ENCODE measurements at regions not wholly inside any gene's neighbourhood (a gene's known extent, or its start where the extent isn't known, plus 50 kb on each side); places are given as distances from the start of the nearest gene placed in this dataset.
A peak's percentile ranks its signal among the peaks of the same experiment; 100 is the strongest.

GRCh38 chr5:138635265-138635664, 60.1 kb upstream of the HSPA9 start:
- no peak for TF ChIP-seq POLR2A (IDR thresholded peaks at IDR 0.05)
- TF ChIP-seq, protein P1, sequence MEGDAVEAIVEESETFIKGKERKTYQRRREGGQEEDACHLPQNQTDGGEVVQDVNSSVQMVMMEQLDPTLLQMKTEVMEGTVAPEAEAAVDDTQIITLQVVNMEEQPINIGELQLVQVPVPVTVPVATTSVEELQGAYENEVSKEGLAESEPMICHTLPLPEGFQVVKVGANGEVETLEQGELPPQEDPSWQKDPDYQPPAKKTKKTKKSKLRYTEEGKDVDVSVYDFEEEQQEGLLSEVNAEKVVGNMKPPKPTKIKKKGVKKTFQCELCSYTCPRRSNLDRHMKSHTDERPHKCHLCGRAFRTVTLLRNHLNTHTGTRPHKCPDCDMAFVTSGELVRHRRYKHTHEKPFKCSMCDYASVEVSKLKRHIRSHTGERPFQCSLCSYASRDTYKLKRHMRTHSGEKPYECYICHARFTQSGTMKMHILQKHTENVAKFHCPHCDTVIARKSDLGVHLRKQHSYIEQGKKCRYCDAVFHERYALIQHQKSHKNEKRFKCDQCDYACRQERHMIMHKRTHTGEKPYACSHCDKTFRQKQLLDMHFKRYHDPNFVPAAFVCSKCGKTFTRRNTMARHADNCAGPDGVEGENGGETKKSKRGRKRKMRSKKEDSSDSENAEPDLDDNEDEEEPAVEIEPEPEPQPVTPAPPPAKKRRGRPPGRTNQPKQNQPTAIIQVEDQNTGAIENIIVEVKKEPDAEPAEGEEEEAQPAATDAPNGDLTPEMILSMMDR (IDR thresholded peaks at IDR 0.05), result peak in 2 of 6 experiments; percentile 19 to 25
